Lower leg skin (tissue), 4 donors: ENCODE measurements at regions not wholly inside any gene's neighbourhood (a gene's known extent, or its start where the extent isn't known, plus 50 kb on each side); places are given as distances from the start of the nearest gene placed in this dataset.

Source experiments
- DNase-seq, 2 donors: peaks; one replicate each; pipeline ENCODE4 v3.0.0-alpha.2; 2019; ENCODE audit warnings: low spot score in 2 of 2
- H3K4me3 ChIP-seq: fragments of 200-600 bp; sonication (generic); 2 replicates; pipeline ENCODE4 v1.5.1; 2017; ENCODE audit warnings: mild to moderate bottlenecking, low read depth; ENCODE audit not compliant: poor library complexity, severe bottlenecking
- POLR2A ChIP-seq, 2 donors: fragments of 450-650 bp; IDR thresholded peaks; one replicate each; pipeline ENCODE4 v1.6.1; 2016 to 2017; ENCODE audit warnings: antibody characterized with exemption in 2 of 2, mild to moderate bottlenecking in 1 of 2, moderate library complexity in 1 of 2
- WGBS, 2 donors: methylation state at CpG; one replicate each; pipeline ENCODE4 v1.1.5; 2018; 5-methylcytosine and 5-hydroxymethylcytosine counted together
- intact Hi-C: fragments of 100-400 bp; cut with DNase I; formaldehyde crosslinking; loops from one replicate; pipeline ENCODE4 v1.15.0; 2023; ENCODE audit warnings: low total_unique reads
- TF ChIP-seq, protein P1 (sequence below), 3 donors: fragments of 450-650 bp; IDR thresholded peaks; one replicate each; pipeline ENCODE4 v1.5.1; 2016; ENCODE audit warnings: antibody characterized with exemption in 3 of 3, mild to moderate bottlenecking in 3 of 3, moderate library complexity in 2 of 3

DNA sequence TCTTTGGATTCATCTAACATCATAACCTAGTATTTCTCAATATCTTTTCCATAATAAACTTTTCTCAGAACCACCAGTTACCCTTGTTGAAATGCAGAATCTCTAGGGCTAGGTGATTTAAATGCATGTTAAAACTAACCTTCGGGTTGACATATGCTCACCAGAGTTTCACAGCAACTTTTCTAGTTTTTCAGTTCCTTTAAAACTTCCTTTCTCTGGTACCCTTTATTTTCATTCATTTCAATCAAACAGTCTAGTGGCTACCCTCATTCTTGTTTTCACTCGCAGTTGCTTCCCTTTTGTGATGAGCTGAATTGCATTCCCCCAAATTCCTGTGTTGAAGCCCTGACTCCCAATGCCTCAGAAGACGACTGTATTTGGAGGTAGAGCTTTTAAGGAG is 712.8 kb upstream of the CHRM3 start:
- no peak for DNase-seq
- WGBS, 2 donors, result 80 to 81% methylated on average over 3 of the region's 3 CpGs
- H3K4me3 ChIP-seq, result no peak overlapping the region
- intact Hi-C loops, result no loop called here
- TF ChIP-seq POLR2A (IDR thresholded peaks at IDR 0.05), result no peak
- TF ChIP-seq, protein P1, sequence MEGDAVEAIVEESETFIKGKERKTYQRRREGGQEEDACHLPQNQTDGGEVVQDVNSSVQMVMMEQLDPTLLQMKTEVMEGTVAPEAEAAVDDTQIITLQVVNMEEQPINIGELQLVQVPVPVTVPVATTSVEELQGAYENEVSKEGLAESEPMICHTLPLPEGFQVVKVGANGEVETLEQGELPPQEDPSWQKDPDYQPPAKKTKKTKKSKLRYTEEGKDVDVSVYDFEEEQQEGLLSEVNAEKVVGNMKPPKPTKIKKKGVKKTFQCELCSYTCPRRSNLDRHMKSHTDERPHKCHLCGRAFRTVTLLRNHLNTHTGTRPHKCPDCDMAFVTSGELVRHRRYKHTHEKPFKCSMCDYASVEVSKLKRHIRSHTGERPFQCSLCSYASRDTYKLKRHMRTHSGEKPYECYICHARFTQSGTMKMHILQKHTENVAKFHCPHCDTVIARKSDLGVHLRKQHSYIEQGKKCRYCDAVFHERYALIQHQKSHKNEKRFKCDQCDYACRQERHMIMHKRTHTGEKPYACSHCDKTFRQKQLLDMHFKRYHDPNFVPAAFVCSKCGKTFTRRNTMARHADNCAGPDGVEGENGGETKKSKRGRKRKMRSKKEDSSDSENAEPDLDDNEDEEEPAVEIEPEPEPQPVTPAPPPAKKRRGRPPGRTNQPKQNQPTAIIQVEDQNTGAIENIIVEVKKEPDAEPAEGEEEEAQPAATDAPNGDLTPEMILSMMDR (IDR thresholded peaks at IDR 0.05), result no peak

DNA sequence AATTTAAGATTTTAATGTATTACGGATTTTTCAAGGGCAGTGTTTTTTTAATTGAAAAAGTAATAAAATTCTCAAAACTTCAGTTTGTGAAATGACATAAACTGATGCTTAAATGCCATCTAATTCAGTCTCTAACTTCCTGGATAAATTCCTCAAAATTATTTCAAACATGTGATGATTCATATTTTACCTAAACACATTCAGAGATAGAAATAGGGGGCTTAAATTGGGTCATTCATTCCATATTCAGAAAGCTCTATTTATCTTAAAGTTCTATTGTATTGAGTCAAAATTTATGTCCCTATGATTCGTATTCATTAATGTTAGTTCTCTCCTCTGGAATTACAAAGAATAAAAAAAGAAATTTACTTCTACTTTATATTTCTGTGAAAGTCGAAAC is 713.6 kb upstream of the CHRM3 start:
- no peak for DNase-seq
- 77 to 81% methylated on average over 3 of the region's 3 CpGs for WGBS, 2 donors
- TF ChIP-seq POLR2A (IDR thresholded peaks at IDR 0.05), result no peak
- TF ChIP-seq, protein P1 (IDR thresholded peaks at IDR 0.05), result no peak

DNA sequence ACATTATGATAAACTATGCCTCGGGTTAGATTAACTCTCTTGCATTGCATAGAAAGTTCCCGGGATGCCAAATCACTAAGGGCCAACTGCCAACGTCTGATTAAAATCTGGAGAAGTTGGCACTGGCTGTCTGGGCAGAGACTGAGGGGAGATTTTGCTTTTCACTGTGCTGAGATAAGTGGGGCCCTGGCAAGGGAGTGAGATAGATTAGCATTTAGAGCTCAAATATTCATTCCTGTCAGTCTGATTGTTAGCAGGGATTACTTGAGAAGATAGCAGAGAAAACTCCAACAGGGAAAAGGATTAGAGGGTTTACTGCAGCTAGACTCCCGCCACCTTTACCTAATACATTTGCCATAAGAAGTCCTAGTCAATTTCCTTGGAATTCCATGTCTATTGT is 714.1 kb upstream of the CHRM3 start:
- TF ChIP-seq, protein P1 (IDR thresholded peaks at IDR 0.05), result no peak
- no peak for TF ChIP-seq POLR2A (IDR thresholded peaks at IDR 0.05)
- no peak for DNase-seq
- H3K4me3 ChIP-seq, result no peak overlapping the region
- intact Hi-C loops, result no loop called here
- 28 to 34% methylated on average over 4 of the region's 4 CpGs for WGBS, 2 donors

More for the DNA sequence above, 713.6 kb upstream of the CHRM3 start:
- H3K4me3 ChIP-seq, result no peak overlapping the region
- intact Hi-C loops, result no loop called here

DNA sequence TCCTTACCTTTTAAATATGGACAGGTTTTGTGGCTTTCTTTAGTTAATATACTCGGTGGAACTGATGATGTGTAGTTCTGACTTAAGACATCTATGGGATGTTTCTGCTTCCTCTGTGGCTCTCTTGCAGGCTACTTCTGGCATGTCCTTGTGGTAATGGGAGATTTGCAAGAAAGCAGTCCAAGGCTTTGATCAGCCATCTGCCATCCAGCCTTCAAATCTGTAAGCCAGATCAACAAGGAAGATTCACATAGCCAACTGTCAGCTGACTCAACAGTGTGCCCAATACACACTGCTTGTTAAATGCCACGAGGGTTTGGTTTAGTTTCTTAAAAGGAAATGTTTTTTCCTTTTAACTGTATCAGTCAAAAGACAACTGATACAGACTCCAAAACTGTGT is 722.2 kb upstream of the CHRM3 start:
- DNase-seq, result no peak
- 33 to 40% methylated on average over 2 of the region's 2 CpGs for WGBS, 2 donors
- H3K4me3 ChIP-seq, result no peak overlapping the region
- intact Hi-C loops, result no loop called here
- no peak for TF ChIP-seq POLR2A (IDR thresholded peaks at IDR 0.05)
- TF ChIP-seq, protein P1 (IDR thresholded peaks at IDR 0.05), result no peak

DNA sequence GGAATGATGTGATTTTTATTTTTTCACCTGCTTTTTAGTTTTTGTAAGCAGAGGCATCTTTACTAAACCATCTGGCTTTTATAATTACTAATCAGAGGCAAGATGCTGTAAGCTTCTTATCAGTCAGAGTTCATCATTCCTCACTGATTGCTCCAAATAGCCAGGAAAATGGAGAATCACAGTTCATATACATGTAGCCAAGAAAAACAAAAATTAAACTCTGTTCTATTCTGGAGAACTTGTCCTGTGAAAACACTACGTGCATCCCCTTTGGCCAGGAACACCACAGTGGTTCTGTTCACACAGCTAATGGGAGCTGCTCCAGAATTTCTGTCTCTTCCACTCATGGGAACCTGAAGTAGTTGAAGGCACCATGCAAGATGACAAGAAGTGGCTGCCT is 725.5 kb upstream of the CHRM3 start:
- H3K4me3 ChIP-seq, result no peak overlapping the region
- 55 to 66% methylated on average over 1 of the region's 1 CpG for WGBS, 2 donors
- intact Hi-C loops, result no loop called here
- DNase-seq, result no peak
- TF ChIP-seq POLR2A (IDR thresholded peaks at IDR 0.05), result no peak
- TF ChIP-seq, protein P1 (IDR thresholded peaks at IDR 0.05), result no peak

DNA sequence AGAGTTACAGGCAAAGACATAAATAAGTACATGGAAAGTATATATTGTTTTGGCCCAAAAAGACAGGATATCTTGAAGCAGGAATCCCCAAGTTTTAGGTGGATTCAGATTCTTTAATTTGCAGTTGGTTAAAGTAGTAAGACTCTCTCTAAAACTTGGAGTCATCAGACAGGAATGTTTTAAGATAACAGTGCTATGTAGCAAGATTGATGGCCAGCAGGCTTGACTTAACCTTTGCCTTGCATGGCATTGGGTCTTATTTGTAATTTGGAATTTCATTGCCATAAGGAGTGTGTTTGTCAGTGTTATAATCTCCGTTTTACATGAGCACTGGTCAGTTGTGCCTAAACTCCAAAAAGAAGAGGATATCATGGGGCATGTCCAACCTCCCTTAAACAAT is 727.6 kb upstream of the CHRM3 start:
- H3K4me3 ChIP-seq, result no peak overlapping the region
- intact Hi-C loops, result no loop called here
- TF ChIP-seq, protein P1 (IDR thresholded peaks at IDR 0.05), result no peak
- no peak for TF ChIP-seq POLR2A (IDR thresholded peaks at IDR 0.05)
- 78 to 84% methylated on average over 1 of the region's 1 CpG for WGBS, 2 donors
- DNase-seq, result no peak
